Neural cell (in vitro differentiated cells): ENCODE measurements at regions not wholly inside any gene's neighbourhood (a gene's known extent, or its start where the extent isn't known, plus 50 kb on each side); places are given as distances from the start of the nearest gene placed in this dataset.
"Not testable (repeated sequence)": the region's sequence is repeated elsewhere in the genome, so short reads cannot be mapped to it uniquely, and the experiment has no call there.

Experiments
- EP300 ChIP-seq: fragments of 450-650 bp; conservative IDR thresholded peaks from 2 replicates; pipeline ENCODE4 v1.6.1; 2014; ENCODE audit warnings: antibody characterized with exemption, mild to moderate bottlenecking, moderate library complexity; ENCODE audit not compliant: poor library complexity, severe bottlenecking
- EZH2 ChIP-seq: fragments of 200-600, 300-800 bp; shearing (Covaris generic), sonication (generic); IDR thresholded peaks from 2 replicates; pipeline ENCODE4 v1.6.1; 2014; ENCODE audit warnings: antibody characterized with exemption, low read length, borderline replicate concordance, mild to moderate bottlenecking; ENCODE audit not compliant: insufficient read depth, poor library complexity, severe bottlenecking
- POLR2AphosphoS5 ChIP-seq: IDR thresholded peaks from 2 replicates; pipeline ENCODE4 v1.6.1; 2012
- RAD21 ChIP-seq: fragments of 450-650 bp; conservative IDR thresholded peaks from 2 replicates; pipeline ENCODE4 v1.6.1; 2014; ENCODE audit warnings: antibody characterized with exemption, mild to moderate bottlenecking, moderate library complexity
- TAF1 ChIP-seq: IDR thresholded peaks from 2 replicates; pipeline ENCODE4 v1.6.1; 2012; ENCODE audit warnings: low read depth
- TF ChIP-seq, protein P1 (sequence below): fragments of 450-650 bp; IDR thresholded peaks from 2 replicates; pipeline ENCODE4 v1.5.1; 2014; ENCODE audit warnings: antibody characterized with exemption, mild to moderate bottlenecking, moderate library complexity; ENCODE audit not compliant: poor library complexity, severe bottlenecking
- TF ChIP-seq, protein P2 (sequence below): IDR thresholded peaks from 2 replicates; pipeline ENCODE4 v1.6.1; 2012; ENCODE audit warnings: borderline replicate concordance

DNA sequence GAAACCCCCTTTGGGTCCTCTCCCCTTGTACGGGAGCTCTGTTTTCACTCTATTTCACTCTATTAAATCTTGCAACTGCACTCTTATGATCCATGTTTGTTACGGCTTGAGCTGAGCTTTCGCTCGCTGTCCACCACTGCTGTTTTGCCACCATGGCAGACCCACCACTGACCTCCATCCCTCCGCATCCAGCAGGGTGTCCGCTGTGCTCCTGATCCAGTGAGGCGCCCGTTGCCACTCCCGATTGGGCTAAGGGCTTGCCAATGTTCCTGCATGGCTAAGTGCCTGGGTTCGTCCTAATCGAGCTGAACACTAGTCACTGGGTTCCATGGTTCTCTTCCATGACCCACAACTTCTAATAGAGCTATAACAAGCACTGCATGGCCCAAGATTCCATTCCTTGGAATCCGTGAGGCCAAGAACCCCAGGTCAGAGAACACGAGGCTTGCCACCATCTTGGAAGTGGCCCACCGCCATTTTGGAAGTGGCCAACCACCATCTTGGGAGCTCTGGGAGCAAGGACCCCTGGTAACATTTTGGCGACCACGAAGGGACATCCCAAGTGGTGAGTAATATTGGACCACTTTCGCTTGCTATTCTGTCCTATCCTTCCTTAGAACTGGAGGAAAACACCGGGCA, 197.9 kb downstream of the PYDC2 start:
- TF ChIP-seq, protein P1, sequence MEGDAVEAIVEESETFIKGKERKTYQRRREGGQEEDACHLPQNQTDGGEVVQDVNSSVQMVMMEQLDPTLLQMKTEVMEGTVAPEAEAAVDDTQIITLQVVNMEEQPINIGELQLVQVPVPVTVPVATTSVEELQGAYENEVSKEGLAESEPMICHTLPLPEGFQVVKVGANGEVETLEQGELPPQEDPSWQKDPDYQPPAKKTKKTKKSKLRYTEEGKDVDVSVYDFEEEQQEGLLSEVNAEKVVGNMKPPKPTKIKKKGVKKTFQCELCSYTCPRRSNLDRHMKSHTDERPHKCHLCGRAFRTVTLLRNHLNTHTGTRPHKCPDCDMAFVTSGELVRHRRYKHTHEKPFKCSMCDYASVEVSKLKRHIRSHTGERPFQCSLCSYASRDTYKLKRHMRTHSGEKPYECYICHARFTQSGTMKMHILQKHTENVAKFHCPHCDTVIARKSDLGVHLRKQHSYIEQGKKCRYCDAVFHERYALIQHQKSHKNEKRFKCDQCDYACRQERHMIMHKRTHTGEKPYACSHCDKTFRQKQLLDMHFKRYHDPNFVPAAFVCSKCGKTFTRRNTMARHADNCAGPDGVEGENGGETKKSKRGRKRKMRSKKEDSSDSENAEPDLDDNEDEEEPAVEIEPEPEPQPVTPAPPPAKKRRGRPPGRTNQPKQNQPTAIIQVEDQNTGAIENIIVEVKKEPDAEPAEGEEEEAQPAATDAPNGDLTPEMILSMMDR = not testable (repeated sequence)
- TF ChIP-seq POLR2AphosphoS5, EP300, TAF1, EZH2, RAD21: not testable (repeated sequence)
- TF ChIP-seq, protein P2, sequence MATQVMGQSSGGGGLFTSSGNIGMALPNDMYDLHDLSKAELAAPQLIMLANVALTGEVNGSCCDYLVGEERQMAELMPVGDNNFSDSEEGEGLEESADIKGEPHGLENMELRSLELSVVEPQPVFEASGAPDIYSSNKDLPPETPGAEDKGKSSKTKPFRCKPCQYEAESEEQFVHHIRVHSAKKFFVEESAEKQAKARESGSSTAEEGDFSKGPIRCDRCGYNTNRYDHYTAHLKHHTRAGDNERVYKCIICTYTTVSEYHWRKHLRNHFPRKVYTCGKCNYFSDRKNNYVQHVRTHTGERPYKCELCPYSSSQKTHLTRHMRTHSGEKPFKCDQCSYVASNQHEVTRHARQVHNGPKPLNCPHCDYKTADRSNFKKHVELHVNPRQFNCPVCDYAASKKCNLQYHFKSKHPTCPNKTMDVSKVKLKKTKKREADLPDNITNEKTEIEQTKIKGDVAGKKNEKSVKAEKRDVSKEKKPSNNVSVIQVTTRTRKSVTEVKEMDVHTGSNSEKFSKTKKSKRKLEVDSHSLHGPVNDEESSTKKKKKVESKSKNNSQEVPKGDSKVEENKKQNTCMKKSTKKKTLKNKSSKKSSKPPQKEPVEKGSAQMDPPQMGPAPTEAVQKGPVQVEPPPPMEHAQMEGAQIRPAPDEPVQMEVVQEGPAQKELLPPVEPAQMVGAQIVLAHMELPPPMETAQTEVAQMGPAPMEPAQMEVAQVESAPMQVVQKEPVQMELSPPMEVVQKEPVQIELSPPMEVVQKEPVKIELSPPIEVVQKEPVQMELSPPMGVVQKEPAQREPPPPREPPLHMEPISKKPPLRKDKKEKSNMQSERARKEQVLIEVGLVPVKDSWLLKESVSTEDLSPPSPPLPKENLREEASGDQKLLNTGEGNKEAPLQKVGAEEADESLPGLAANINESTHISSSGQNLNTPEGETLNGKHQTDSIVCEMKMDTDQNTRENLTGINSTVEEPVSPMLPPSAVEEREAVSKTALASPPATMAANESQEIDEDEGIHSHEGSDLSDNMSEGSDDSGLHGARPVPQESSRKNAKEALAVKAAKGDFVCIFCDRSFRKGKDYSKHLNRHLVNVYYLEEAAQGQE = not testable (repeated sequence)
